ENCODE measurements at regions not wholly inside any gene's neighbourhood (a gene's known extent, or its start where the extent isn't known, plus 50 kb on each side); places are given as distances from the start of the nearest gene placed in this dataset.

- Histone ChIP-seq H3K27me3 (no peaks in the 10 kb centered on the region), H3K27ac (peak overlapping the region; percentile 75), H3K4me3 (no peak overlapping the region), H3K36me3 (no peaks in the 10 kb centered on the region), H3K9me3 (ENCODE audit: low read depth) (no peaks in the 10 kb centered on the region), H3K4me1 (ENCODE audit: low read depth) (peaks cover 31% of the 10 kb centered on the region)
- no peak for TF ChIP-seq CTCF (IDR thresholded peaks at IDR 0.05; ENCODE audit: low read depth, low read length)
- peak in 1 of 2 donors; percentile 48 for DNase-seq (ENCODE audit: low read depth in 1 of 2, low spot score in 1 of 2)
These were observed 687.8 kb downstream of the DIAPH3 start for GRCh38 chr13:59475911-59476310.

- H3K36me3 ChIP-seq = no peaks in the 10 kb centered on the region
- no peak for DNase-seq (ENCODE audit: low read depth in 1 of 2, low spot score in 1 of 2)
- no peak overlapping the region for H3K4me3 ChIP-seq
- peaks cover 31% of the 10 kb centered on the region for H3K4me1 ChIP-seq (ENCODE audit: low read depth)
- TF ChIP-seq CTCF (IDR thresholded peaks at IDR 0.05; ENCODE audit: low read depth, low read length) = no peak
- no peaks in the 10 kb centered on the region for H3K27me3 ChIP-seq
- no peaks in the 10 kb centered on the region for H3K9me3 ChIP-seq (ENCODE audit: low read depth)
- H3K27ac ChIP-seq = peak overlapping the region; percentile 75
These were observed 687.4 kb downstream of the DIAPH3 start for GRCh38 chr13:59476366-59476765.

GRCh38 chr13:59477011-59477410 is 686.7 kb downstream of the DIAPH3 start:
- H3K9me3 ChIP-seq (ENCODE audit: low read depth) = no peaks in the 10 kb centered on the region
- H3K36me3 ChIP-seq = no peaks in the 10 kb centered on the region
- no peaks in the 10 kb centered on the region for H3K27me3 ChIP-seq
- H3K4me1 ChIP-seq (ENCODE audit: low read depth) = peaks cover 31% of the 10 kb centered on the region
- no peak overlapping the region for H3K4me3 ChIP-seq
- peak overlapping the region; percentile 75 for H3K27ac ChIP-seq
- DNase-seq (ENCODE audit: low read depth in 1 of 2, low spot score in 1 of 2) = no peak
- TF ChIP-seq CTCF (IDR thresholded peaks at IDR 0.05; ENCODE audit: low read depth, low read length) = peak; percentile 49

GRCh38 chr13:59478908-59479307 is 684.8 kb downstream of the DIAPH3 start:
- no peak overlapping the region for H3K27ac ChIP-seq

GRCh38 chr13:59479629-59480028 is 684.1 kb downstream of the DIAPH3 start:
- H3K4me1 ChIP-seq (ENCODE audit: low read depth) = peaks cover 50% of the 10 kb centered on the region
- no peaks in the 10 kb centered on the region for H3K27me3 ChIP-seq
- H3K9me3 ChIP-seq (ENCODE audit: low read depth) = no peaks in the 10 kb centered on the region
- H3K4me3 ChIP-seq = no peak overlapping the region
- no peak for TF ChIP-seq CTCF (IDR thresholded peaks at IDR 0.05; ENCODE audit: low read depth, low read length)
- no peak for DNase-seq (ENCODE audit: low read depth in 1 of 2, low spot score in 1 of 2)
- H3K27ac ChIP-seq = no peak overlapping the region
- no peaks in the 10 kb centered on the region for H3K36me3 ChIP-seq

More at GRCh38 chr13:59478908-59479307, 684.8 kb downstream of the DIAPH3 start:
- TF ChIP-seq CTCF (IDR thresholded peaks at IDR 0.05; ENCODE audit: low read depth, low read length) = no peak
- Histone ChIP-seq H3K36me3 (no peaks in the 10 kb centered on the region), H3K27me3 (no peaks in the 10 kb centered on the region), H3K9me3 (ENCODE audit: low read depth) (no peaks in the 10 kb centered on the region), H3K4me1 (ENCODE audit: low read depth) (peaks cover 43% of the 10 kb centered on the region), H3K4me3 (no peak overlapping the region)
- DNase-seq (ENCODE audit: low read depth in 1 of 2, low spot score in 1 of 2) = no peak
